HG03280 (cell line): ENCODE measurements at regions not wholly inside any gene's neighbourhood (a gene's known extent, or its start where the extent isn't known, plus 50 kb on each side); places are given as distances from the start of the nearest gene placed in this dataset.

Source experiments
- ATAC-seq: cut with Tn5 transposase; IDR thresholded peaks from one replicate; pipeline ENCODE4 v1.9.1; 2021; ENCODE audit warnings: mild to moderate bottlenecking, moderate library complexity; ENCODE audit not compliant: unreplicated experiment

DNA sequence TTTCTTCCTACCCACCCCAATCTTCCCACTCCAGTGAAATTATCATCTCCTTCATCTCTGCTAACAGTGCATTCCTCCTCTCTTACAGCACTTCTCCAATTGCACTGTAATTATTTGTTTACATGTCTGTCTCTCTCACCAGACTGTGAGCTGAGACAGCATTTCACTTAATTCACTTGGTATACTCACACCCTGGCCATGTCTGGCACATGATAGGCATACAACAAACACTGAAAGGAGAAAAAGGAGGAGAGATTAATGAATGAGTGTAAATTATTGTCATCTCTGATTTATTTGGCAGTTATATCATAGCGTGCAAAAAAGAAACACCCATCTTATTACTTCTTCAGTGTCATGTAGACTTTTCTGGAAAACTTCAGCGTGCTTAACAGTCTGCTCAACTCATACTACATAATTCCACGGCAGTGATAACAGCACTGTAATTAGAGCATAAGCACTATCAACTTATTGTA, 452.3 kb downstream of the ADAMTS20 start:
- ATAC-seq = no peak

GRCh38 chr12:43098766-43099550, 453.0 kb downstream of the ADAMTS20 start:
- ATAC-seq = no peak

GRCh38 chr12:43098071-43098470, 453.9 kb downstream of the ADAMTS20 start:
- ATAC-seq = no peak

DNA sequence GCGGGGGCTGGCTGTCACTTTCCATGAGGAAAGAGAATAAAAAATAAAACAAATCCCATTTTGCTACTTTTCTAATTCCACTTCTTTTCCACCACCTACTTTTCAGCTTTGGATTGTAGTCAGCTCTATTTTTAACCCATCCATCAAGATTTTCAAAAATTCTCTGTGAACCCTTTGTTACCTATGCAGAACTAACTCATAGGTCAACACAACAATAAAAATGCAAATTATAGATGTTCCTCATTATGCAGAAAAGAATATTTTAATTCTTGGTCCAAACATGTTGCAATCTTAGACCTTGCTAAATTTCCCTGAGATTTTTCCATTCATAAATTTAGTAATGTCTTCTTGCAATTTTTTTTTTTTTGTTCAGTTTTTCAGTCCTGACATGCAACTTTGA, 454.5 kb downstream of the ADAMTS20 start:
- ATAC-seq = no peak

- no peak for ATAC-seq
Measured at GRCh38 chr12:43095669-43096280, 456.2 kb downstream of the ADAMTS20 start.

GRCh38 chr12:43094886-43095575, 457.0 kb downstream of the ADAMTS20 start:
- ATAC-seq = no peak

- ATAC-seq = no peak
Measured at GRCh38 chr12:43090981-43091380, 461.0 kb downstream of the ADAMTS20 start.

GRCh38 chr12:43087195-43088091, 464.6 kb downstream of the ADAMTS20 start:
- ATAC-seq = no peak

DNA sequence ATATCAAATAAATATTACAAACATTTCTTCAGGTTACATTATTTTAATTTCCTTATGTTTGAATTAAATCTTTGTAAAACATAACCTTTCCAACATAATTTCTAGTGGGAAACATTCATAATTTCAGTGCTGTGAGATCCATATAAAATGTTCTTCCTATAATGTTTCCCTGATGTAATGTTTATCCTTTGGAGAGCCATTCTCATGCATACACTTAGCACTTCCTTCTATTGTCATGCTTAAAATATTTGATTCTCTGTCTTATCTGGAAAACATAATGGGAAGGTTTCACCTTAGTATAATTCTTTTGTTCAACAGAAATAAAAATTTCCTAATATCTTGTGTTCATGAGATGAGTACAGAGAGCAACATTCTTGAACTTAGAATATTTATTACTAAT, 472.5 kb downstream of the ADAMTS20 start:
- no peak for ATAC-seq

GRCh38 chr12:43078976-43079375, 473.0 kb downstream of the ADAMTS20 start:
- no peak for ATAC-seq

GRCh38 chr12:43072431-43072830, 479.6 kb downstream of the ADAMTS20 start:
- ATAC-seq = no peak

GRCh38 chr12:43069768-43070221, 480.2 kb upstream of the PRICKLE1 start:
- ATAC-seq = no peak

GRCh38 chr12:43066471-43066870, 476.9 kb upstream of the PRICKLE1 start:
- ATAC-seq = no peak

GRCh38 chr12:43063650-43064049, 474.1 kb upstream of the PRICKLE1 start:
- no peak for ATAC-seq

- no peak for ATAC-seq
Measured at GRCh38 chr12:43062201-43062895, 472.8 kb upstream of the PRICKLE1 start.

DNA sequence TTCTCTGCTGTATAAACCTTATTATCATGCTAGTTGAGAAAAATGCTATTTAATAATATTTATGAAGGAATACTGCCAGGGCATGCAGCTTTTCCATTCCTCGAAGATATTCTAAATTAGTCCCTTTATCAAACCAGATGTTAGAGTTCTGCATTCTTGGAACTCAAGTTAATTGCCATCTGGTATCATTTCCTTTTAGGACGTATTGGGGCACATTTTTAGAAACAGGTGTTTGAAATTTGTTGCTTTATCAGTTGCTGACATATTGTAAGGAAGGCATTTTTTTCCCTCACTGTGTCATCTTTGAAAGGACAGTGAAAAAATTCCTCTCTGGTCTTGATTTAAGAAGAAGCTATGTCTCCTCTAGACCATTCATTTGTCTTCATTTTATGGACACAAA, 471.2 kb upstream of the PRICKLE1 start:
- ATAC-seq = no peak

GRCh38 chr12:43058616-43059015, 469.1 kb upstream of the PRICKLE1 start:
- no peak for ATAC-seq

GRCh38 chr12:43057566-43057965, 468.0 kb upstream of the PRICKLE1 start:
- no peak for ATAC-seq

DNA sequence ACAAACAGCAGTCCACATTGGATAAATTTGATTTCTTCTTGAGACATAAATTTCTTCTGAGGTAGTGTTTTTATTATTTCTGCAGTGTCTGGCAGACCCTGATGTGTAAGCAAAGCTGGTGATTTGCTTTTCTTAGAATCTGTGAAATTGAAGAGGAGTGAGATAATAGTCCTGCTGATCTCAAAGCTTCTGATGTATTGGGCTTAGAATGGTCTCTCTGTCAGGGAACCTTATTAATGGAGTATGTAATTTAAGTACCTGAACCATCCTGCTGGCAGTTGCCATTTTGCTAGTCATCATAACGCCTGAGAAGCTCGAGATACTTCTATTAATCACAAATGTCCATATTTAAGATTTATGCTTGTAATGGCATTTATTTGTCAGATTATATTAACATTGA, 464.5 kb upstream of the PRICKLE1 start:
- no peak for ATAC-seq

GRCh38 chr12:43052441-43052840, 462.9 kb upstream of the PRICKLE1 start:
- no peak for ATAC-seq
